Glomerular visceral epithelial cell (primary cell): ENCODE measurements at regions not wholly inside any gene's neighbourhood (a gene's known extent, or its start where the extent isn't known, plus 50 kb on each side); places are given as distances from the start of the nearest gene placed in this dataset.

Experiments used
- DNase-seq: peaks from one replicate; pipeline ENCODE4 v3.0.0-alpha.2; 2016; ENCODE audit errors: extremely low spot score

- DNase-seq = no peak
These were observed 522.3 kb downstream of the BRD1 start for GRCh38 chr22:49305214-49305965.

- no peak for DNase-seq
These were observed 523.8 kb downstream of the BRD1 start for GRCh38 chr22:49303781-49304461.

- no peak for DNase-seq
These were observed 524.5 kb downstream of the BRD1 start for GRCh38 chr22:49303061-49303735.

DNA sequence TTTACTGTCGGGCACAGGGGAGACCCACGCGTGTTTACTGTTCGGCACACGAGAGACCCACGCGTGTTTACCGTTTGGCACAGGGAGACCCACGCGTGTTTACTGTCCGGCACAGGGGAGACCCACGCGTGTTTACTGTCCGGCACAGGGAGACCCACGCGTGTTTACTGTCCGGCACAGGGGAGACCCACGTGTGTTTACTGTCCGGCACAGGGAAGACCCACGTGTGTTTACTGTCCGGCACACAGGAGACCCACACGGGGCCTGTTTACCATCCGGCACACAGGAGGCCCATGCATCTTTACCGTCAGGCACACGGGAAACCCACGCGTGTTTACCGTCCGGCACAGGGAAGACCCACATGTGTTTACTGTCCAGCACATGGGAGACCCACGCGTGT is 525.1 kb downstream of the BRD1 start:
- DNase-seq = no peak

- no peak for DNase-seq
These were observed 525.6 kb downstream of the BRD1 start for GRCh38 chr22:49302150-49302460.

DNA sequence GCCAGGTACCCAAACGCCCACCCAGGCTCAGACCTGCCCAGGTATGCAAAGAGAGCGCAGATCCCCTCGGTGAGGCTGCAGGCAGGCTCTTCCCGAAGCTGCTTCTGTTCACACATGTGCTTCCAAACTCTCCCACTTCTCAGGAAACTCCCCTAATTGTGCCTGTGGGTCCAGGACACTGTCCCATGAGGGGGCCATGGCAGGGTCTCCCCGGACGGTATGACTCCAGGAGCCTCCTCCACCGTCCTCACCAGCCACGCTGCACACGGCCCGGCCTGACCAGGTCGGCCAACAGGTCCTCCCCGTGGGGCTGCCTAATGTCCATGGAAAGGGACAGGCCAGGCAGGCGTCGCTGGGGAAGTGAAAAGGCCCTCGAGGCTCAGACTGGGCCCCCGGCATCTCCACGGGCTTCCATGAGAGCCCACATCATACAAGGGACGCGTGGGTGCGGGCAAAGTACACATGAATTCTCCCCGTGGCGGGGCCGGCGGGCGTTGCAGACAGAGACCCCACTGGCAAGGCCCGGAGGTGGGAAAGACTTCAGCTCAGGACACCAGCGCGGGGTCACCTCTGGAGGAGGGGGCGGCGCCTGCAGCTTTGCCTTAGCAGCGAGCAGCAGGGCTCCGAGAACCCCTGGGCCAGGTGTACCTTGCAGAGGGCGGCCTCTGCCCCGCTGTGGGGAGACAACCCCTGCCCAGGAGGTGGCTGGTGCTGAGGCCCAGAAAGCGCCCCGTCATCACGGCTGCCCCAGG is 526.1 kb downstream of the BRD1 start:
- no peak for DNase-seq

DNA sequence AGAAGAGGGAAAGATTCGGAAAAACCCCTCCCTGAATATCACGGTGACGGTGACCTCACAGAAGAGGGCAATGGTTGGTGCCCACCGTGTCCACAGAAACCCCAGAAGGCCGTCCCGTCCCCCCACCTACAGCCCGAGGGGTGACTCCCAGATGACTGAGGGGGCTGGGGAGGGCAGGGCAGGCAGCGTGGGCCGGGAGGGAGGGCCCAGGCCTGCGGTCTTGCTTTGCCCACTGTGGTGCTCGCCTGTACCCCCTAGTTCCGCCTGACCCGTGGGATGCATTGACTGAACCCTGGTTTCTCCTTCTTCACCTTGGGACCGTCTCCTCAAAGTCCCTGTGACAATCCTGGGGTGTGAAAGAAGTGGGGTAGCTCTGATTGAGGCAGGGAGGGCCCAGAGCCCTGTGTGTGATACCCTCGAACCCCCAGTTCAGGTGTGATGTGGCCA is 526.7 kb downstream of the BRD1 start:
- DNase-seq = no peak

- DNase-seq = no peak
These were observed 527.4 kb downstream of the BRD1 start for GRCh38 chr22:49300241-49300640.

DNA sequence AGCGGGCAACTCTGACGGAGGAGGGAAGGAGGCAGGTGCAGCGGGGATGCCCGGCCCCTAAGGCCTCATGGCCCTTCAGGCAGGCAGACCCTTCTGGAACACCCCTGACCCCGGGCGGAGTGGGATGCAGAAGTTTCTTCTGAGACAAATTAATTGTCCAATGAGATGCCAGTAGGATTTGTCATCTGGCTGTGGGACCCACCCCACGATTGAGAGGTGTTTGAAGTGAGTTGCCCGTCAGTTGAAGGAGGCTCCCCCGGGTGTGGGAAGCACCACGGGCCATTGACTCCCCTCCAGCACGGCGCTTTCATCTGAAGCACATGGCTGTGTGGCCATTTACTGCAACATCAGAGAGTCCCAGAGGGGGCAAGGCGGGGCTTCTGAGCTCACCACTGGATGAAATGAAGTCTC is 527.8 kb downstream of the BRD1 start:
- DNase-seq = no peak

DNA sequence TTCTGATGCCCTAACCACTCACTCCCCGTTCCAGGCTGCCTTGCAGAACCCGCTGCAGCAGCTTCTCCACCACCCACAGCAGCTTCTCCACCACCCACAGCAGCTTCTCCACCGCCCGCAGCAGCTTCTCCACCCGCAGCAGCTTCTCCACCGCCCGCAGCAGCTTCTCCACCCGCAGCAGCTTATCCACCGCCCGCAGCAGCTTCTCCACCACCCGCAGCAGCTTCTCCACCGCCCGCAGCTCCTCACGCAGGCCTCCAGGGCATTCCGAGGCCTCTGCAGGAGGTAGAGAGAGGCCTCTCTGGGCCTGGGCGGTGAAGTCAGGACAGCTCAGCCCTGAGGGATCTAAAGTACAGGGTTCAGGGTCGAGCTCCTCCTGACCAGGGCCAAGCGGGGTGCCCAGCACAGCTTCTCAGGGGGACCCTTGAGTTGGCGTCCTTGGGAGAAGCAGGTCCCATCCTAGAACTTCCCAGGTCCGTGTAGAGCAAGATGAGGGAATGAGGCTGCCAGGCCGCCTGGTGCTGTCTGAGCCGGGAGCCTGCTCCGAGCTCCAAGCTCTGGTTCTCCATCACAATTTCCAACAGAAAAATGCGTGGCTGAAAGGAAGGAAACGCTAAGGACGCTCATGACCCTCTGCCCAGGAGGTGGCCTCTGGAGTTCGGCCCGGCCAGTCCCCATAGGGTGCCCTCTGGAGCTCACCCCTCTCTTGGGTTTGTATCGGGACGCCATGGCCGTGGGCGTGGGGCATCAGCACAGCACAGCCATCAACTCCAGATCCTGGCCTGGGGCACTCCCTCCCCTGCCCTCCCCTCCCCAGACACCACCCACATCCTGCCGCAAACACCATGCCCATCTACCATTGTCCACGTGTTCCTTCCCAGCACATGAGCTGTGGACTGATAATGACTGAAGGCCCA is 528.6 kb downstream of the BRD1 start:
- DNase-seq = no peak

DNA sequence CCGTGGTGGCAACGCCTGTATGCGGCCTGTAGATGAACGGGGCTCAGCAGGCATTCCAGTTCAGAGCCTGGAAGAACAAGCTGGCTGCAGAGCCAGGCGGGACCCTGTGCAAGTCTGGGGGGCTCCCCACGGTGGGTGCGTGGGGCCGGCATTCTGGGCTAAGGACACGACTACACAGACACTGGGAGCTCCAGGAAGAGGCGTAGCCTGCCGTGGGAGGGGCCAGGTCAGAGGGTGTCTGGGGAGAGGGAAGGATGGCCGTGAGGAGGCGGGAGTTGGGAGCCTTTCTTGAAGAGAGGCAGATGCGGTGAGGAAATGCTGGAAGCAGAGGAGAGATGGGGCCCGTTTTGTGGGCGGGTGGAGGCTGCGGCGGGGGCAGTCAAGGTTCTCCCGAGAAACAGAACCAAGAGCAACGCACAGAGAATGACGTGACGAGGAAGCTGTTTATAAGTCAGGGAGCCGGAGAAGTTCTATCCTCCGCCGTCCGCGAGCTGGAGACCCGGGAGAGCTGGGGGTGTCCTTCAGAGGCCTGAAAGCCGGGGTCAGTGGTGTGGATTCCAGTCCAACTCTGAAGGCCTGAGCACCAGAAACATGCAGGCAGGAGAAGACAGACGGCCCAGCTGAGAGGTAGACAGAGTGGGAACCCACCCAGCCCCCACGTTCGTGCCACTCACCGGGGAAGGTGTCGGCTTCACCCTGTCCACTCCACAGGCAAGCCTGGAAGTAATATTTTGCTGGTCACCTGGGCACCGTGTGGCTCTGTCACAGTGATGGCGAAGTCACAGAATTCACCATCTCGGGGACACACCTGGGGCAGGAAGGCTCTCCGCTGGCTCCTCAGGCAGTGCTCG is 529.6 kb downstream of the BRD1 start:
- no peak for DNase-seq

- DNase-seq = no peak
These were observed 530.3 kb downstream of the BRD1 start for GRCh38 chr22:49297286-49297870.

DNA sequence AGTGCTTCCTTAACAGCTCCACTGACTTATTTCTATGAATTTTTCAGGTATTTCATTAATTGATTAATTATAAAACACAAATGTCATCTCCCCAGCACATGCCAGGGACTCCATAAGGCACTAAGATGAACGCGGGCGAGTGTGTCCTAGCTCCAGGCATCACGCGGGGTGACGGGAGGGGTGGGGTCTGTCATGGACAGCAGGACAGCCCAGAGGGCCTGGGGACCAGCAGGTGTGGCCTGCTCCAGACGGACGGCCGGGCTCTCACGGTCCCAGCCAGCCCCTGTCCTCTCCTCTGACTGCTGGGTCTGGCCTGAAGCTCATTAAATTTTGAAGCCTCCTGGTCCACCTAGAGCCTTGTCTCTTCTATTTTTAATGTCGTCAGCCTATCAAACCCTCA is 531.1 kb downstream of the BRD1 start:
- DNase-seq = no peak

DNA sequence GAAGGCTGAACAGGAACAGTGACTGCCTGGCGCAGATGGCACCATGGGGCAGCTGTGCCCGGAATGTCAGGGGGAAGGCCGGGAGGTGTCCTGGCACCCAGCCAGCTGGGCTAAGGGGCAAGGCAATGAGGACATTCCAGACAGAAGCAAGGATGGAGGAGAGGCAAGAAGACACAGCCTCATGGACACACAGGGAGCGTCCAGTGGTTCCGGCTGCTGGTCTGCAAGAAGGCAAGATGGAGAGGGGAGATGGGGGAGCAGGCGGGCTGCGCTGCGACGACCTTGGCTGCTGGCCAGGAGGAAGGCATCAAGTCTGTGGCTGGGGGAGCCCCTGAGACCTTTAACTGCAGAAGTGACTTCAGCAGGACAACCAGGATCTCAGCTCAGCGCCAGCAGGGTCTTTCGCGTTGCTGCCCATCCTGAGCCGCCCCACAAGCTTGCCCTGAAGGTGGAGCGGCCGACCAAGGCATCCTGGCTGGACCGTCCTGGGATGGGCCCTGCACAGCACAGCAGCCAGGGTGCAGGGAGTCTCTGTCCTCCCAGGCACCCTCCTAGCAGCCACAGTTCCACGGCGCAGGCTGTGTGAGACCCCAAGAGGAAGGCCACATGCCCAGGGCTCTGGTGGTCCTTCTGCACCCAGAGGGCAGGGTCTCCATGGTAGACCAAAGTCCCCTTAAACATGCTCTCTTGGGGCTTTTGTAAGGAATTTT is 531.7 kb downstream of the BRD1 start:
- DNase-seq = no peak

GRCh38 chr22:49295465-49295743 is 532.3 kb downstream of the BRD1 start:
- DNase-seq = no peak

DNA sequence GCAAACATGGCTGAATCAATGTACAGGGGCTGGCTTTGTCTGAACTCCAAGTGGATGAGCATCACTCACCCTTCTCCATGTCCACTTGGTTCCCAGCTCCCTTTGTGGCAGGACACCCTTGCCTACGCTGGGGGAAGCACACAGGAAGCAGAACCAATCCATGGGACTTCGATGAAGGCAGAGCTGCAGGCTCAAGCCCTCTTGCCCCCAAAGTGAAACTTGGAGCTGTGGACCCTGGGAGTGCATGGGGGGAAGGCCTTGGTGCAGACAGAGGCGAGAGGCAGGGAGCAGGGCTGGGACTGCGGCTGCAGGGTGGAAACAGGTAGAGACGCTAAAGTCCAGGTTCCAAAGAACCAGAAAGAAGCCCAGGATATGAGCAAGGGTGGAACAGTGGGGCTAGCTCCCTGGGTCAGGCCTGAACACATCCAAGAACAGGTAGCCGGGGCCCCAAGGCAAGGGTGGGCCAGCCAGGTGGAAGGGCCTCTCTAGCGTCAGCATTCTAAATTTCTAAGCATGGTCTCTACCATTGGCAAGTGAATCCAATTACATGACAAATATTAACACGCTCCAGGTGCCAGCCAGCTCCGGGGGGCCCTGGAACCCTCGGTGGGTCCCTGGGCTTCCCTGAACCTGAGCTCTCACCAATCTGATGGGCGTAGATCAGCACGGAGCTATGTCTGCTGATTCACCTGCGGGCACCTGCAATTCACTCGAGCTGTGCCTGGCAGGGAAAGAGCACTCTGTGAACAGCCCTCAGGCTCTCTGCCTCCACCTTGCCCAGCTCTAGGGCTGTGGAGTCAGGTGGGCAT is 532.8 kb downstream of the BRD1 start:
- DNase-seq = no peak

- no peak for DNase-seq
These were observed 534.8 kb downstream of the BRD1 start for GRCh38 chr22:49292909-49293308.

DNA sequence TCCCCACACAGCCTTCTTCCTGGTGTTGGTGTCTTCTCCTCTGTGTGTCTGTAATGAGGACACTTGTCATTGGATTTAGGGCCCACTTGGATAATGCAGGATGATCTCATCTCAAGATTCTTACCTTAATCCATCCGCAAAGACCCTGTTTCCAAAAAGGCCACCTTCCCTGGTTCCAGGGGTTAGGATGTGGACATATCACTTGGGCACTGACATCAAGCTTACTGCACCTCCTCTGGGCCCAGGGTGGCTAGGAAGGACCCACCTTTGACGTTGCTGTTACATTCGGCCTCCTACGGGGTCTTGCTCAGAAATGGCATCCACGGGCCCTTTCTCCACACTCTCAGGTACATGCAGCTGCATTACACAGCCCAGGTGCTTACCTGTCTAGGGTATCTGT is 535.9 kb downstream of the BRD1 start:
- no peak for DNase-seq

- DNase-seq = no peak
These were observed 536.5 kb downstream of the BRD1 start for GRCh38 chr22:49291169-49291568.
